ENCODE measurements at regions not wholly inside any gene's neighbourhood (a gene's known extent, or its start where the extent isn't known, plus 50 kb on each side); places are given as distances from the start of the nearest gene placed in this dataset.

- H3K4me3 ChIP-seq: no peak overlapping the region
- no peaks in the 10 kb centered on the region for H3K9me3 ChIP-seq
- no peaks in the 10 kb centered on the region for H3K27me3 ChIP-seq
- no peak for DNase-seq
- H3K4me1 ChIP-seq: no peaks in the 10 kb centered on the region
- H3K27ac ChIP-seq: no peak overlapping the region
- no peak for ATAC-seq
- H3K36me3 ChIP-seq (replicated peaks in 1 of 2; ENCODE audit: insufficient read depth in 1 of 2, low read depth in 2 of 2): no peaks in the 10 kb centered on the region
- intact Hi-C loops (cut with DNase I): no loop called here
- WGBS, 2 donors: 81 to 90% methylated on average over 5 to 6 of the region's 6 CpGs
- TF ChIP-seq CTCF (IDR thresholded peaks at IDR 0.05): no peak
- TF ChIP-seq POLR2A (IDR thresholded peaks at IDR 0.05): no peak
Measured at GRCh38 chr2:72036595-72036994, 111.1 kb downstream of the CYP26B1 start.

GRCh38 chr2:72036173-72036545 lies 111.5 kb downstream of the CYP26B1 start:
- intact Hi-C loops (cut with DNase I): no loop called here

GRCh38 chr2:72035518-72036172 lies 112.0 kb downstream of the CYP26B1 start:
- DNase-seq: no peak
- Histone ChIP-seq H3K9me3 (no peaks in the 10 kb centered on the region), H3K4me3 (no peak overlapping the region), H3K4me1 (no peaks in the 10 kb centered on the region), H3K27ac (no peak overlapping the region), H3K36me3 (replicated peaks in 1 of 2; ENCODE audit: insufficient read depth in 1 of 2, low read depth in 2 of 2) (no peaks in the 10 kb centered on the region), H3K27me3 (no peaks in the 10 kb centered on the region)
- TF ChIP-seq CTCF (IDR thresholded peaks at IDR 0.05) (no peak), POLR2A (IDR thresholded peaks at IDR 0.05) (no peak)
- intact Hi-C loops (cut with DNase I): no loop called here
- 75 to 76% methylated on average over 10 to 12 of the region's 12 CpGs for WGBS, 2 donors
- no peak for ATAC-seq

More at GRCh38 chr2:72036173-72036545, 111.5 kb downstream of the CYP26B1 start:
- no peak overlapping the region for H3K4me3 ChIP-seq
- 79% methylated on average over 3 of the region's 3 CpGs for WGBS, 2 donors
- no peaks in the 10 kb centered on the region for H3K27me3 ChIP-seq
- no peaks in the 10 kb centered on the region for H3K36me3 ChIP-seq (replicated peaks in 1 of 2; ENCODE audit: insufficient read depth in 1 of 2, low read depth in 2 of 2)
- TF ChIP-seq CTCF (IDR thresholded peaks at IDR 0.05) (no peak), POLR2A (IDR thresholded peaks at IDR 0.05) (no peak)
- no peak overlapping the region for H3K27ac ChIP-seq
- no peak for ATAC-seq
- H3K9me3 ChIP-seq: no peaks in the 10 kb centered on the region
- no peak for DNase-seq
- no peaks in the 10 kb centered on the region for H3K4me1 ChIP-seq

- Histone ChIP-seq H3K4me1 (no peaks in the 10 kb centered on the region), H3K27ac (no peak overlapping the region), H3K4me3 (no peak overlapping the region), H3K27me3 (no peaks in the 10 kb centered on the region), H3K36me3 (replicated peaks in 1 of 2; ENCODE audit: insufficient read depth in 1 of 2, low read depth in 2 of 2) (no peaks in the 10 kb centered on the region), H3K9me3 (no peaks in the 10 kb centered on the region)
- DNase-seq: no peak
- intact Hi-C loops (cut with DNase I): no loop called here
- no peak for TF ChIP-seq POLR2A (IDR thresholded peaks at IDR 0.05)
- no peak for TF ChIP-seq CTCF (IDR thresholded peaks at IDR 0.05)
- ATAC-seq: no peak
- 67 to 77% methylated on average over 8 to 14 of the region's 14 CpGs for WGBS, 2 donors
Measured at GRCh38 chr2:72034353-72035095, 113.1 kb downstream of the CYP26B1 start.
